Hematopoietic multipotent progenitor cell treated with erythropoietin and hydrocortisone succinate and interleukin-3 and kit ligand, for 4 days (in vitro differentiated cells): ENCODE measurements at regions not wholly inside any gene's neighbourhood (a gene's known extent, or its start where the extent isn't known, plus 50 kb on each side); places are given as distances from the start of the nearest gene placed in this dataset.
"Not testable (repeated sequence)": the region's sequence is repeated elsewhere in the genome, so short reads cannot be mapped to it uniquely, and the experiment has no call there.

Experiments used
- DNase-seq: peaks from one replicate; pipeline ENCODE4 v3.0.0-alpha.2; 2015

- peak; percentile 10 for DNase-seq
Observed at GRCh38 chr15:31179693-31180092, 78.2 kb upstream of the TRPM1 start.

GRCh38 chr15:31193291-31193690, 91.8 kb upstream of the TRPM1 start:
- DNase-seq, result no peak

- DNase-seq, result no peak
Observed at GRCh38 chr15:31195871-31196270, 94.3 kb upstream of the TRPM1 start.

GRCh38 chr15:31197497-31198414, 96.2 kb upstream of the TRPM1 start:
- peak; percentile 53 for DNase-seq

- peak; percentile 79 for DNase-seq
Observed at GRCh38 chr15:31200735-31201151, 99.2 kb upstream of the TRPM1 start.

GRCh38 chr15:31202953-31203352, 101.4 kb upstream of the TRPM1 start:
- no peak for DNase-seq

GRCh38 chr15:31203999-31204398, 102.5 kb upstream of the TRPM1 start:
- DNase-seq, result no peak

- DNase-seq, result no peak
Observed at GRCh38 chr15:31206386-31207181, 105.1 kb upstream of the TRPM1 start.

GRCh38 chr15:31207246-31207645, 105.7 kb upstream of the TRPM1 start:
- no peak for DNase-seq

- not testable (repeated sequence) for DNase-seq
Observed at GRCh38 chr15:31207861-31208260, 106.3 kb upstream of the TRPM1 start.

GRCh38 chr15:31208817-31209216, 107.3 kb upstream of the TRPM1 start:
- no peak for DNase-seq

GRCh38 chr15:31211353-31211752, 109.8 kb upstream of the TRPM1 start:
- no peak for DNase-seq

GRCh38 chr15:31212326-31213080, 111.0 kb upstream of the TRPM1 start:
- peak; percentile 44 for DNase-seq

- DNase-seq, result no peak
Observed at GRCh38 chr15:31214158-31214863, 112.3 kb upstream of the KLF13 start.

- DNase-seq, result no peak
Observed at GRCh38 chr15:31214864-31215489, 111.7 kb upstream of the KLF13 start.

GRCh38 chr15:31215490-31216214, 111.0 kb upstream of the KLF13 start:
- DNase-seq, result peak; percentile 95

- DNase-seq, result peak; percentile 98
Observed at GRCh38 chr15:31216215-31216911, 110.3 kb upstream of the KLF13 start.

- DNase-seq, result no peak
Observed at GRCh38 chr15:31217067-31217466, 109.6 kb upstream of the KLF13 start.

- no peak for DNase-seq
Observed at GRCh38 chr15:31217566-31218270, 108.9 kb upstream of the KLF13 start.

GRCh38 chr15:31219221-31219620, 107.4 kb upstream of the KLF13 start:
- DNase-seq, result no peak
